ENCODE measurements at regions not wholly inside any gene's neighbourhood (a gene's known extent, or its start where the extent isn't known, plus 50 kb on each side); places are given as distances from the start of the nearest gene placed in this dataset.

DNA sequence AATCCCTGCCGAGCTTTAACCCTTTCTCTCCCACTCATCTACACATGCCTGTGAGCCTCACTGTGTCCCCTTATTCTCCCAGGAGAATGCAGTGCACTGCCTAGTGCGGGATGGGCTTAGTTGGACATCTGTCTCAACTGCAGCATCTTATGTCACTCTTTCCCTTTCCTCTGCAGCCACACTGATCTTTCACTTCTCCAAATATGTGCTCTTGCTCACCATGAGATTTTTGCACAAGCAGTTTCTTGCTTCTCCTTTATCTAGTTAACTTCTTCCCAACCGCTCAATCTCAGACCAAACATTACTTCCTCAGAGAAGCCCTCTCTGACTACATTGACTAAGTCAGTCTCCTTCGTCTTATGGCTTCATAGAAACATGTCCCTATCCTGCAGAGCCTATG lies 292.3 kb downstream of the KBTBD8 start:
- no peak for DNase-seq

DNA sequence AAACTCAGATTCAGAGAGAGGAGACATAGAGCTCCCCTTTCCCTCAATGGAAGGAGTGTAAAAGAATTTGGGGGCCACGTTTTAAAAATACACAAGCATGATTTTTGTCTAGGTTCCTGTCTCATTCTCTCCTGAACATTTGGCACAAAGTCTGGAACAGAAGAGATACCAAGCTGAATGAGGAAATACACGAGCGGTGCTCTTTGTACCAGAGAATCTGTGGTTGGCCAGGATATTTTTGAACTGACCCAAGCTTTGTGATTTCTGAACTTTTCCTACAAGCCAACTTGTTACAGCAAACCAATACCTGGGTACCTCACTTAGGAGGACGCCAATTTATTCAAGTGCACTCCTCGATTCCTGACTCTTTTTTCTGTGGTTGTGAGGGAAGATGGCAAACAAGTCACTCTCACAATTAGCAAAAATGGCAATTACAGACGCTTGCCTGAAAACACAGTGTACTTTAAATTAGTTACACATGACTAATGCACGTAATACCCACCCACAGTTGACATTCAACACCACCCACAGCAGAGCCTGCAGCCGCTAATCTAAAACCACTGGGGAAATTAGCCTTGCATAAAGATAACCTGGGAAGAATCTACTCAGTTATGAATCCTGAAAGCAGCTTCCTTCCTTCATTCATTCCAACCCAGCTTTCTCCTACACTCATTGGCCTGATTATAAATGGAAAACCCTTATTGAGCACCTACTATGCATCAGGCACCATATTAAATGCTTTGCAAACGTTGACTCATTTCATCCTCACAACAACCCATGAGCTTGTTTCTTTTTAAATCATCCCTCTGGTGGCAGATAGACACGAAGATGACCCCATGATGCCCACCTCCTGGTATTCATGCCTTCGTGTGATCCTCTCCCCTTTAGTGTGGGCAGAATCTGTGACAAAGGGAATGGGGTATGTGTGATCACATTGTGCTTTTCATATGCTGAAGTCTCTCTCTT lies 293.5 kb downstream of the KBTBD8 start:
- no peak for DNase-seq

DNA sequence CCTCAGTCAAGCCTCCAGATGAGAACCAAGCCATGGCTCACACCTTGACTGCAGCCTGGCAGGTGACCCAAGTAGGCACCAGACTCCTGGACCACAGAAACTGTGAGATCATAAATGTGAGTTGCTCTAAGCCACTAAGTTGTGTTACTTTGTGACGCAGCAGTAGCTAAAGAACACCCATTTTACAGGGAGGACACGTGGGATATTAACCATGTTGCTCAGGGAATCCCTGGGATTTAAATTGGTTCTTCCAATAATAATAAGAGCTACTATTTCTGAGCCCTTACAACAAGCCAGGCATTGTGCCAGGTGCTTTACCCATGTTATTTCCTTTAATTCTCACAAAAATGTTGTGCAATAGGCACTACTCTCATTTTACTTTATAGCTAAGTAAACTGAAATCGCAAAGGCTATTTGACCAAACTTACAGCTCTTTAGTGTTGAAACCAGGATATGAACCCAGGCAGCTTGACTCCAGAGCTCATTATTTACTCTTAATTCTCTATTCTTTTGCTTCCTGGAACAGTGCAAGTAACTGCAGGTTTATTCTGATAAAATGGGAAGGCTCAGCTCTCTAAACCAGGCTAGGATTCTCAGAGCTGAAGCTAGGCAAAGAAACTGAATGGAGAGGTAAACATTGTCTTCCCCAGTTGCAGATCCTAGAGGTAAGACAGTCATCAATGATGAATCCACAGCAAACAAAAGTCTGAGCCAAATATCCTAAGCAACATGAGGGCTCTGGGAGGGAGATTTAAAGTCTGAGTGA lies 294.4 kb downstream of the KBTBD8 start:
- DNase-seq, result no peak

DNA sequence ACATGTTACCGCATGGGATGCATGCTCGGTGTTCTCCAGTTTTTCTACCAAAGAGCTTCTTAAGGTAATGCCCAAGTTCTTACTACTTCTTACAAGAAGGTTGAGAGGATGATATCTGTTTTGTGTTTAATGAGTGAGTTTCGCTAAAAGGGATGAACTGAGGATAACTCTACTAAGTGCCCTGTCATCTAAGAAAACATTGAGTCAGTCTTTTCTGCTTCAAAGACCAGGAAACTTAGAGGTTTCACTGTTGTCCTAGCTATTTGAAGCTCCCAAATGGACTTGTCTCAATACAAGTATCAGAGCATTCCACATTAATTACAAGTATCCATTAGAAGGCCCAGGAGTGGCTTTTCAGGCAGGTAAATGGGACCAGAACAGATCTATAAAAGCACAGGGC lies 296.2 kb downstream of the KBTBD8 start:
- DNase-seq, result no peak

DNA sequence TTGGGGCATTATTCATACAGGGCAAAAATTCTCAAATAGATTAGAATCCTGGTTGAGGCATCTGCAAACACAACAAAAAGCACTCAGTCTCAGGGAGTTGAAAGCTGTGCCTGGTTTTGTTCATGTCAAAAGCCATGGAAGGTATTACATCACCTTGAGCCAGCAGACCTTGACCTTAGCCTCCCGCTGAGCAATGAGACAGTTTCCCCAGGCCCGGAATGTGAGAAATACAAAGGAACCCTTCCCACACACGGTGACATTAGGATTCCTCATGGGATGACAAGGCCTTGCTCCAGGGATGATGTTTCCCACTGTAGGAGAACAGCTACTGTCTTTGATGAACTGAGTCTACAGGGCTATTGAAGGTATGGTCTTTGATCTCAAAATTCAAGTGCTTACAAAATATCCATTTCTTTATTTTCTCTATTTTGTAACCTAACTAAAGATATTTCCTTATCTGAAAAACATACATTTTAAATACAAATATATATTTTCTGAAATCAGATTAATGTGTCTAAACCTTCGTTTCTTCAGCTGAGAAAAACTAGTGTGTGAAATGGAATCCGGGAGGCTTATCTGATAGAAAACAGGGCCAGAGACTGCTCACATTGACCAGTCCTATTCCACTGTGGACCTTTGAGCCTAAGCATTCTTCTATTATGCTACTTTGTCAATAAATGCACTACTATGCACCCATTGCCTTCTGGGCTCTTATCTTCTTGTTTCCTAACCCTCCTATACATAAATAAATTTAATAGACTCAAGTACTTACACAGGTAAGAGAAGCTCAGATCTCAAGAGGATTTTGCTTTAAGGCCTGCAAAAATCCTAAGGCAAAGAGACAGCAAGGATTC lies 298.2 kb downstream of the KBTBD8 start:
- DNase-seq, result no peak

DNA sequence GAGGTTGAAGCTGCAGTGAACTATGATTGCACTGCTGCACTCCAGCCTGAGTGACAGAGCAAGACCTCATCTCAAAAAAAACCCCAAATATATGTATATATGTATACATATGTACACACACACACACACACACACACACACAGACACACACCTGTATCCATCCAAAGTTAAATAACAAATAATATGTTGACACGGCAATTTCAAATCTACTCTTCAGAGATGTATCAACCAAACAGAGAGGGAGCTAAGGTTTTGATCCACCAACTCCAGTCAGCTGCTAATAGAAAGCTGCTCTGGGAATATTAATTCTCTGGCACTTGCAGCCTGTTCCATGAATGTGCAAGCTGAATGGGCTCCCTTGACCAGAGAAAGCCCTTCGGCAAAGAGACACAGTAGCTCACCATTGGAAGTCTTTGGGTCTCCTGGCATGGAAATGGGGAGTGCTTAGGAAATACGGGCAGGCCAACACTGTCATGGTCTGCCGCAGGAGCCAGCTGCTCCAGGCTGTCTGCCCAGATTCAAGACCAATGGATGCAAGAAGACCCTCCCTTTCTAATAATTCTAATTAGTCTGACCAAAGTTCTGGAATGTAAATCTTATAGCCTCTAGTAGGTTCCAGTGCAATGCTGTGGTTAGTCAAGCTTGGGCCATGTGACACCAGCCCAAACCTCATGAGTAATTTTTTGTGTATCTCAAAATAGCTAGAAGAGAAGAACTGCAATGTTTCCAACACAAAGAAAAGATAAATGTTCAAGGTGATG lies 299.8 kb downstream of the KBTBD8 start:
- no peak for DNase-seq

DNA sequence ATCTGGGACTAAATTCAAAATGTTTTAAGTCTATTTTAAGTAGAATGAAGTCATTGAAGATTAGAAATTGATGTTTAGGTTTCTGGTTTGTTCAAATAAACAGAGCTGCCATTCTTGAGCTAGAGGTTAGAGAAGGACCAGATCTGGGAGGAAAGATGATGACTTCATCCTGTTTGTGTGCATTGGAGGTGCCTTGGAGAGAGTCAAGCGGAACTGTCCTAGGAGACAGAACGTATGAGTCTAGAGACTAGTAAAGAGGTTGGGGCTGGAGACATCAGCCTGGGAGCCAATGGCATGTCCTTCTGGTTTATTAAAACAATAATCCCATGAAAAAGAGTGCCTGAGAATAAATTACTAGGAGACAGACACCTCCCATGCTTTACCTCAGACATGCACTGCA lies 303.4 kb downstream of the KBTBD8 start:
- no peak for DNase-seq

DNA sequence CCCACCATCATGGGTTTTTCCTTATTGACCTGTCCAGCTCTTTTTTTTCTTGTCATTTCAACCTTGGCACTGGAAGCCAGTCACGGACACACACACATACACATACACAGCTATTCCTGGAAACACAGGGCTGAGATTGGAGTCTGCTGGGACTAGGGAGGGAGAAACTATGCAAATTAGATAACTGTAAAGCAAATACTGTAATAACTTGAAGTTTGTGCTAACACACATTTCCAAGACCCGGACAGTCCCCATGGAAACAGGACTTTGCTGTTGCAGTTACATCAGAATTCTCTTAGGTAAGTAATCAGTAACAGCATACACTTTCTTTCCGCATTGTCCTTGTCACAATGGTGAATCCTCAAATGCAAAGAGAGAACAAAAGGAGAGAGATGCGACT lies 304.4 kb downstream of the KBTBD8 start:
- no peak for DNase-seq

DNA sequence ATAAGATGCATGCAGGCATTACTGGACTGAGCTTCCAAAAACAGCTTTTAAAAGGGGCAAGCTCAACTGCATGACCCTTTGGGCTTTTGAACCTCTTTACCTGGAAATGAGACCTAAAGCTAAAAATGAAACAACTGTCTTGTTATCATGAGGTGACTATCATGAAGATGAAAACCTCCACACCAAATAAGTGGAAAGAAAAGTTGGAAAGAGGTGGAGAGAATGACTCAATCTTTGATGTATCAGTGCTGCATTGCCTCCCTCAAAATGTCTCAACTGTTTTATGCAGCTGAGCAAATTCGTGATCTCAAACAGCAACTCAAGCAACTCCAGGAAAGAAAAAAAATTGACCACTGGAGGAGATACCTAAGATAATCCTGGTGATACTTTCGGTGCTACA lies 307.1 kb downstream of the KBTBD8 start:
- no peak for DNase-seq

DNA sequence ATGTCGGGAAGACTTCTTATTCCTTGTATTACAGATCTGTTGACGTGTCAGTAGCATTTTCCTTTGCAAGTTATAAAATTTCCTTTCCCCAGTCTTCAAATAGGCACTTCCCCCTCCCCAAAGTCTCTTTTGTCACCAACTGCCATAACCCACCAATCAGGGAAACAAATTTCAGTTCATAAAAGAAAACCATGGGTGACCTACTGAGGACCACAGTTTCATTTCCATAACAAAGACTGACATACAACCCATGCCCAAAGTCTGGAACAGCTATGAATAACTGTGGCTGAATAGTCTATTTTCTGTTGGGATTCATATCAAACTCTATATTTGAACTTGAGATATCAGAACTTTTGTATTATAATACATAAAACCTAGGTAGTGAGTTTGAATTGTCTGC lies 307.8 kb downstream of the KBTBD8 start:
- no peak for DNase-seq

DNA sequence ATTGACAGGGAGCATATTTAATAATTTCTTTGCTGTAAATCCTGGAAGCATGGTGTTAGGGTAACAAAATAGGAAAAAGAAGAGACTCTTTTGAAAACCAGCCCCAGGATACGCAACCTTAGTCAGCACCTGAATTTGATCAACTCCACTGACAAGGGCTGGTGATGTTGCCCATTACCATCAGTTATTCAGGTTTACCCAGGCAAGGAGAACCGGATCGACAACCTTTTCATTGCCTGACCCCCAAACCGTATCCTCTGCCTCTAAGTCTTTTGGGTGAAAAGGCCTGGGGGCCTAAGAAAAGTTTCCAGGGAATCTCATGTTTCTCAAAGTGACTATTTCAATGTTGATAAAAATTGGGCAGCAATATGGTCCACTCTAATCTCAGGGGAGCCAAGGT lies 313.3 kb downstream of the KBTBD8 start:
- no peak for DNase-seq

DNA sequence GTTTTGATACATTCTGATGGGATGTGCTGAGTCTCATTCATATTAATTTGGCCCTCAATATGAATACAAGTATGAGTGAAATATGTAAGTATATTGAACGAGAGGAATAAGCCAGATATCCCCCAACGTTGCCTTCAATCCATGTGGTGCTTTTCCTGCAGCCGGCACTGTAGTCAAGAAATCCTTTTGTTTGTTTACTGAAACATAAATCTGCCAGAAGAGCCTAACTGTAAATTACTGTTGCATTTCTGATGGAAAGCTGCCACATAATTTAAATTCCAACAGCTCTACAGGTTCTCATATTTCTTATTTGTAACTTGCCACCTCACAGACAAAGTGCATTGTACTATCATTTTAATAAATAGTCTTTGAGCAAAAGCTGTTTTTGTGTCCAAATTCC lies 314.0 kb downstream of the KBTBD8 start:
- no peak for DNase-seq

DNA sequence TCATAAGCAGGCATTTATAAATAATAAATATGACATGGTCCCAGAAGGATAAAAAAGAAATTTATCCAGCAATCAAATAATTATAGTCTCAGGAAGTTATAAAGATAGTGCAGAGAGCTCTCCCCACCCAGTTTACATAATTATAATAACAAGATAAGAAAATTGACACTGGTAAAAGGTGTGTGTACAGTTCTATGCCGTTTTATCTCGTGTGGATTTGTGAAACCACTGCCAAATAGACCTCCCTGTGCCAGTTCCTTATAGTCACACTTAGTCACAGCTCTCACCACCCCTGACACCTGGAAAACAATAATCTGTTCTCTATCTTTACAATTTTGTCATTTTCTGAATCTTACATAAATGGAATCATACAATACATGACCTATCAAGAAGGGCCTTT lies 320.1 kb downstream of the KBTBD8 start:
- DNase-seq, result no peak

DNA sequence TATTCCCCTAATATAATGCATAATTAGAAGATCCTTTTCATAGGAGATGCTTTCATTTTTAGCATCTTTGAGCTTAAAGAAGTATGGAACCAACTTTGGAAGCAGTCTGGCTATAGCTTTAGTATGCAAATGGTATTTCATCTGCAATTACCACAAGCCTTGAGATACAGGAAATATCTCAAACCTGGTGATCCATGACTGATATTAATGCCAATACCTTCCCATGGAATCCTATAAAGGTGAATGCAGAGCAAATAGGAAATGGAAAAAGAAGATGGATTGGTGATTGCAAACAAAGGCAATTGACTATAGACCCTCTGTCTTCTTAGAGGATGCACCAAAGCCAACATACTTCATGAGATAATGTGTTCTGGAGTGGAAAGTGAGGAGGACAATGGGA lies 326.4 kb downstream of the KBTBD8 start:
- DNase-seq, result no peak

Data from NCI-H82 (cell line).